NCI-H2227 treated with DMSO at 0.1 percent for 48 hours (cell line): ENCODE measurements at regions not wholly inside any gene's neighbourhood (a gene's known extent, or its start where the extent isn't known, plus 50 kb on each side); places are given as distances from the start of the nearest gene placed in this dataset.

Experiments used
- DNase-seq: peaks from one replicate; lab custom pipeline; 2025; lab: John Stamatoyannopoulos, UW

DNA sequence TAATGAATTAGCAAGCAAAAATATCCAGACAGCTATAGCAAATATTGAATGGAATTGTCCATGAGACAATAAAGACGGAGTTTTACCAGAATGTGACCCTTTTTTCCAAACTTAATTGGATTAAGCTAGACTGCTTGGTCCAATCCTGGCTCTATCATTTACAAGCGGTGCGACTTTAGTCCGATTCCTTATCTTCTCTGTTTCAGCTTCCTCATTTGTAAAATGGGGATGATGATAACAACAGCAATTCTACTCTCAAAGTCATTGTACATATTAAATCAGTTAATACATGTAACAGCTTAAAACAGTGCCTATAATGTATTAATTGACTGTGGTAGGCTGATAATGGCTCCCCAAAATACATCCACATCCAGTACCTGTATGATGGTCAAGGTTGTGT lies 62.1 kb upstream of the CRBN start:
- no peak for DNase-seq

DNA sequence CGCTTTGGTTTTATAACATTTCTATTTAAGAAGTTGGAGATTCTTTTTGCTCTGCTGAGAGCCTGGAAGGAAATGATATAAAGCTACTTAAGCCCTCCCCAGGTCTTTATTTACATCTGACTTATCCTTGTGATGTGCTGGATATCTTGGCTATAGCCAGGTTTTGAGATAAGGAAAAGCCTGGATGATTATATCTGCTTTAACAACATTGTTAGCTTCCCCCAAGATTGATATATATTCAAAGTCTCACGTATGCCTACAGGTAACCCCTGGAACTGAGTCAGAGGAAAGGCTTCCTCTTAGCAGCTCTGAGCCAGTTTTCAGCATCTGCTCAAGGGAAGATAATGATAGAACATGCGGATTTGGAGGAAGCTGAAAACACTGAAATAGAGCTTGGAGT lies 61.5 kb upstream of the CRBN start:
- no peak for DNase-seq

DNA sequence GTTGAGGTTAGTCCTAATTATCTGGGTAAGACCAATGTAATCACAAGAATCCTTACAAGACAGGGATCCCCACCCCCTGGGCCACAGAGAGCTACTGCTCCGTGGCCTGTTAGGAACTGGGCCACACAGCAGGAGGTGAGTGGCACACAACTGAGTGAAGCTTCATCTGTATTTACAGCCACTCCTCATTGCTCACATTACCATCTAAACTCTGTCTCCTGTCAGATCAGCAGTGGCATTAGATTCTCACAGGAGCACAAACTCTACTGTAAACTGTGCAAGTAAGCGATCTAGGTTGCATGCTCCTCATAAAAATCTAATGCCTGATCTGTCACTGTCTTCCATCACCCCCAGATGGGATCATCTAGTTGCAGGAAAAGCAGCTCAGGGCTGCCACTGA lies 58.5 kb upstream of the CRBN start:
- no peak for DNase-seq

DNA sequence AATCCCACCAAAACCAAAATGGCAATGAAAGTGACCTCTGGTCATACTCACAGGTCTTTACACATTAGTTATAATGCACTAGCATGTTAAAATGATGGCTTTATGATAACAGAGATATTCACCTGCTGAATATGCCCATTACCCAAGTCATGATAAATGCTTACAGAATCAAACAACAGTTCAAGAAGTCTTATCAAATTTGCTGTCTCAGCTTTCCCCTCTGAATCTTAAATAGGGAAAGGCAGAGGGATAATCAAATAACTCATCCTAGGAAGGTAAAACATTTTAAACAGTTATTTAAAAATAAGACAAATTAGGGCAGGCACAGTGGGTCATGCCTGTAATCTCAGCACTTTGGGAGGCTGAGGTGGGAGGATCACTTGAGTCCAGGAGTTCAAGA lies 52.8 kb upstream of the CRBN start:
- DNase-seq = no peak
